SH-SY5Y (cell line): ENCODE measurements at regions not wholly inside any gene's neighbourhood (a gene's known extent, or its start where the extent isn't known, plus 50 kb on each side); places are given as distances from the start of the nearest gene placed in this dataset.

Source experiments
- GATA2 ChIP-seq: IDR thresholded peaks from 2 replicates; pipeline ENCODE4 v1.6.1; 2011; ENCODE audit warnings: mild to moderate bottlenecking, low read depth, low read length
- GATA3 ChIP-seq: IDR thresholded peaks from 2 replicates; pipeline ENCODE4 v1.6.1; 2011; ENCODE audit warnings: low read depth, mild to moderate bottlenecking, low read length, moderate library complexity

DNA sequence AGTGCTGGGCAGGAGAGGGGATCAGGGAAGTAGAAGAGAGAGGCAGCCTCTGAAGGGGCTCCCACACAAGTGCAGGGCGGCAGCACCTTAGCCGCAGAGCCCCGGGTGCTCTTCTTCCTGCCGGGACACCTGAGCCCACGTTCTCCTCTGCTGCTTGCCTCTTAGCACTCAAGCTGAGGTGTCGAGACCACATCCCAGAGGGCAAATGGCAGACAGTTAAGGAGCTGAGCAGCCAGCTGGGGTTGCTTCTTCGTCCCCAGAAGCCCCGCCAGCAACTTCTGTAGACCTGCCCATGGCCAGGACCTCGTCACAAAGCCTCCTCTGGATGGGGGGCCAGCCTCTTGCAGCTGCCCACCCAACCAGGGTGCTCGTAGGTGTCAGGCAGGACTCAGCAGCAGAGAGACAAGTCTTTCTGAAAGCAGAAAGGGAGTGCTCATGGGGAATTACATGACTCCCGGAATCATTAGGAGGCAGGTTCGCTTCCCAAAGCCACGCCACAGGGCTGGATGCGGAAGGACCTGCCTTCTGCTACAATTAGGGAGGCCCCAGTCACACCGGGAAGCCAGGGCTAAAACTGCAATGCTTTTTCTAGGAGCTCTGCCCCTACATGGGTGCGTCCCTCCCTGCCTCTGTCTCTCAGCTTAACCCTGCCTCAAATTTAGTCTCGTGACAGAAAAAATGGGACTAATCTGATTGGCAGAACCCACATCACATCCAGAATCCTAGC lies 141.4 kb upstream of the RAB4A start:
- TF ChIP-seq GATA2: no peak
- TF ChIP-seq GATA3: no peak

DNA sequence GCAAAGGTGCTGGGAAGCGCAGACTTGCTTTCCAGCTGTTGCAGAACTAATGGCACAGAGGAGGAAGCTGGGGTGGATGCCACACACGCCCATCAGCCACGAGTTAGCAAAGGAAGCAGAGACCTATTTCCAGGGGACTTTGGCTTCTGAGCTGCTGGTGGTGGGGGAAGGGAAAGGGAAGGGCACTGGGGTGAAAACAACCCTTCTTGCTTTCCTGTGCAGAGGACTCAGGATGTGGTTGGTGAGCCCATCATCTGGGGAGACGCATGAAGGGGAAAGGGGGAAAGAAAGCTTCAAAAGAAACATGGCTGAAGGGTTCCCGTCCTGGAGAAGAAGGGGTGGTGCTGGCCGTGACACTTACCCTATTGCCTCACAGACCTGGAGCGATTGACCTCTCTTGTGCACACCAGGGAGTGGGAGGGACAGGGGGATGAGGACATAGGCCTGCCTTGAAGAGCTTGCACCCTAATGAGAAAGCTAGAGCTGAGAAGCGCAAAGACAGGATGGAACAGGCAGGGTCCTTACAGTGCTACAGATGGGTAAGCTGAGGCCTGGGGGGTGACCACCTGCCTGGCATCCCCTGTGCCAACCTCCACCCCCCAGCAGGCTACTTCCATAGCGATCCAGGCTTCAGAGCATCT lies 140.8 kb upstream of the RAB4A start:
- TF ChIP-seq GATA2 (no peak), GATA3 (no peak)

DNA sequence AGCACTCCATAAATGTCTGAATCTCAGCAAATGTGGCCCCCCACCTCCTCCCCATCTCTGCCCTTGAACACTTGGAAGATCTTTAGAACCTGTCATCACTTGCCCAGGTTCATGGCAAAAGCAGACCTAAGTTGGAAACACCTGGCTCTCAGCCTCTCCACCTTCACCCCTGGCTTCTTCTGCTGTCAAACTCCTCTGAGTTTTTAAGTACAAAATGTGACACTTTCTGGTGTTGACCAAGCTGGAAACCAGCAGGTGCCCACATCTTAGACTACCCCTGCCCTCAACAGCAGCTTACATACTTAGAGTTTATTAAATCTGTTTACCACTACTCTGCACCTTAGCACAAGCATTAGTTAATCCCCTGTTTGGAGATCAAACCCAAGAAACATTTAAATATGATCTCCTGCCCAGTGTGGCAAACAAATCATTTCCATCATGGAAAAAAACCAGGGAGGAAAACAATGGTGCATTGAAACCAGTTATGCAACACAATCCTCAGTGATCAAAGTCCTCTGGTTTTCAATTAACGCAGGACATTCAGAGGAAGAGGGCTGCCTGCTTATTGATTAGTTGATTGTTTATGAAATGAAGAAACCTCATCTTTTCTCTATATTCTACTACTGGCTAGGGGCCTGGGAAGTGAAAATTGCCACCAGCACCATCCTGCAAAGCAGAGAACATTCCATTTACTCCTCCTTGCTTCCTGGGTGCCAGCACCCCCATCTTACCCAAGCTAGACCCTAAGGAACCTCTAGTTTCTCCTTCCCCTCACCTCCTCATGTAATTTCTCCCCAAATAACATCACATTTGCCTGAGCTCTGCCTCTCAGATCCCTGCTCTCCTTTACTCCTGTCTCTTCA lies 139.4 kb upstream of the RAB4A start:
- TF ChIP-seq GATA3 (no peak), GATA2 (no peak)

DNA sequence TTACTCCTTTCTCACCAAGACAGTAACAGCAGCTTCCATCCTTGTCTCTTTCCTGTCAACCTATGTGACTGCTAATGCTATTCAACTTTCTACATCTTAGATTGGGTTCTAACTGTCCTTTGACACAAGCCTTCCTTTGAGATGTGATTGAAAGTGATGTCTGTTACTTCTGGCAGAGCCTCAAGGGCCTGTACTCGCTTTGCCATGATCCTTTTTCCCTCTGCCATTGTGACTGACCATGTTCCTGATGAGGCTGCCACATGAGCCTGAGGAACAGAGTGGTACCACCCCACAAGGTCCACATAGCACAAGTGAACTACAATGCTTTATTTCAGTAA lies 138.8 kb upstream of the RAB4A start:
- no peak for TF ChIP-seq GATA2
- TF ChIP-seq GATA3: no peak

DNA sequence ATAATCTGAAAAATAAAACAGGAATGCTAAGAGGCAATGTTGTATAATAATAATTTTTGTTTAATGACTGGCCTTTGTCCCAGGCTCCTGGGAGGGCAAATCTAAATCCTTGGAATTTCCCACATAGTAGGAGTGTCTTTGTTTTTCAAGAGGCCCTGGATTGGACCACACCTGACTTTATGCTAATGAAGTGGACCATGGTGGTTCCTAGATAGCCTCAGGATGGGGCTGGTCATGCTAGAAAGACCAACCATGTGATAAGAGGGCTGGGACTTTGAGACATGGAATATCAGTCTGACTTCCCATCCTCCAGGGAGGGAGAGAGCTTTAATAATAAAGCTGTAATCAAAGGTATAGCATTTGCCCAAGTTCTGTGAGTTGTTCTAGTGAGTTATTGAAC lies 138.2 kb upstream of the RAB4A start:
- no peak for TF ChIP-seq GATA2
- TF ChIP-seq GATA3: no peak

DNA sequence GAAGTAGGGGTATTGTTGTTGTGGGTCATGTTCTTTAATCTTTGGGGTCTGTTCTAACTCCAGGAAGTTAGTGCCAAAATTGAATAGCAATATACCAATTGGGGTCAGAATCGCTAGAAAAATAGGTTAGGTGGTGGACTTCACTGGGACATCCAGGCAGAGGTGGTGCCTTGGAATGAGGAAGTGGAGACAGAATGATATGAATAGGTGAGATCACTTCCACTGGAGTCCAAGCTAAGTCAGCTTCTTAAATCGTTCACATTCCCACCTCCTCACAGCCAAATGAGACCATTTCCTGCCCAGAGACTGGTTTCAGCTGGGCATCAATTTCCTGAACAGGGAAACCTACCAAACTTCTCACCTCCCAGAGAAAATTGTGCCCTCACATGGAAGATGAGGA lies 137.8 kb upstream of the RAB4A start:
- TF ChIP-seq GATA2: no peak
- TF ChIP-seq GATA3: no peak

DNA sequence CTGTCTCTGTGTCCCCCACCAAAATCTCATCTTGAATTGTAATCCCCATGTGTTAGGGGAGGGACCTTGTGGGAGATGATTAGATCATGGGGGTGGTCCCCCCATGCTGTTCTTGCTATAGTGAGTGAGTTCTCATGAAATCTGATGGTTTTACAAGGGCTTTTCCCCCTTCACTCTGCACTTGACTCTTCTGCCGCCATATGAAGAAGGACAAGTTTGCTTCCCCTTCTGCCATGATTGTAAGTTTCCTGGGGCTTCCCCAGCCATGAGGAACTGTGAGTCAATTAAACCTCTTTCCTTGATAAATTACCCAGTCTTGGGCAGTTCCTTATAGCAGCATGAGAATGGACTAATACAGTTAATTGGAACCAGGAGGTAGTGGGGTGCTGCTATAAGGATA lies 137.1 kb upstream of the RAB4A start:
- TF ChIP-seq GATA3 (no peak), GATA2 (no peak)

DNA sequence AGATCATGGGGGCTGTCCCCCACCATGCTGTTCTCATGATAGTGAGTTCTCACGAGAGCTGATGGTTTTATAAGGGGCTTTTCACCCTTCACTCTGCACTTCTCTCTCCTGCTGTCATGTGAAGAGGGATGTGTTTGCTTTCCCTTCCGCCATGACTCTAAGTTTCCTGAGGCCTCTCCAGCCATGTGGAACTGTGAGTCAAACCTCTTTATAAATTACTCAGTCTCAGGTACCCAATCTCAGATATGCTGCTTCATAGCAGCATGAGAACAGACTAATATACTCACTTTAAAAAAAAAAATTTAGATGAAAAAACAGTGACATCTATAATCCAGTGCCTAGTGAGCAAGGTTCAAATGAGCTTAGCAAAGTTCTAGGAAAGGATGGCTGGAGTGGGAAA lies 135.1 kb upstream of the RAB4A start:
- no peak for TF ChIP-seq GATA2
- TF ChIP-seq GATA3: no peak

DNA sequence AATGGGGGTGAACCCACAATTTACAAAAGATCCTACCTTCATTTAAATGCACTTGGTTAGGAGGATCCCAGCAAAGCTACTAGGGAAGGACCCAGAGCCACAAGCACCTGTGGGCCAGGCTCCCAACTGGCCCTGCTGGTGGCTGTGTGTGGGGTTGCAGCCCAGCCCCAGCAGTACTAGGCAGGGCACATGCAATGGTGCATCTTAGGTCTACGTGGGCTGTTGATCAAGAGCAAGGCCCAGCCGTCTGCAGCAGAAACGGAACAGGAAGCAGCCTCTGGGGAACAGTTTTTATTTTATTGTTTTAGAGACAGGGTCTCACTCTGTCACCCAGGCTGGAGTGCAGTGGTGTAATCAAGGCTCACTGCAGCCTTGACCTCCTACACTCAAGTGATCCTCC lies 134.1 kb upstream of the RAB4A start:
- no peak for TF ChIP-seq GATA3
- TF ChIP-seq GATA2: no peak

DNA sequence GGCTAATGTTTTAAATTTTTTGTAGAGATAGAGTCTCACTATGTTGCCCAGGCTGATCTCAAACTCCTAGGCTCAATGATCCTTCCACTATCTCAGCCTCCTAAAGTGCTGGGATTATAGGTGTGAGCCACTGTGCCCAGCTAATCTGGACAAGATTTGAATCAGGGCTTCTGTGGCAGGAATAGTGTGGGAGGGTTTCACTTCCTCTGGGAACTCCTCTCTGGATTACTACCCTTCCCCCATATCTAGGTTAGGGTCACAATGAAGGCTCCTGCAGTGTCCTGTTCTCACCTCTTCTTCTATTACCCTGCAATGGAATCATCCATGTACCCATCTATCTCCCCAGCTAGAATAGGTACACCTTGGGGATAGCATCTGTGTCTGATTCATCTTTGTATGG lies 133.6 kb upstream of the RAB4A start:
- TF ChIP-seq GATA3 (no peak), GATA2 (no peak)

DNA sequence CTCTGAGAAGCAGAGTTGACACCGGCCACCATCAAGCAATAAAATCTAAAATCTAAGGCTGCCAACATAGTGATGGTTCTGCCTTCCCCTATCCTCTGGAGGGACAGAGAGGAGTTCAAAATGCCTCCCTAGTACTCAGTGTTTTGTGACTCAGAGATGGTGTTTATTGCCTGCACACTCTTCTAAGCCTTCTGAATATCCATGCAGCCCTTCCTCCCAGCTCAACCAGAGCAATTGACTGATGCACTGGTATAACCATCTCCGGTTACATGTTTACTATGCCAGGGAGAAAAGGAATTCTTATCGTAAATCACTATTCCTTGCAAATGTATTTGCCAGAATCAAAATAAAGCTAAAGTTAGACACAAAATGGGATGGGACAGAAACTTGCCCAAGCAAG lies 132.9 kb upstream of the RAB4A start:
- no peak for TF ChIP-seq GATA3
- TF ChIP-seq GATA2: no peak

DNA sequence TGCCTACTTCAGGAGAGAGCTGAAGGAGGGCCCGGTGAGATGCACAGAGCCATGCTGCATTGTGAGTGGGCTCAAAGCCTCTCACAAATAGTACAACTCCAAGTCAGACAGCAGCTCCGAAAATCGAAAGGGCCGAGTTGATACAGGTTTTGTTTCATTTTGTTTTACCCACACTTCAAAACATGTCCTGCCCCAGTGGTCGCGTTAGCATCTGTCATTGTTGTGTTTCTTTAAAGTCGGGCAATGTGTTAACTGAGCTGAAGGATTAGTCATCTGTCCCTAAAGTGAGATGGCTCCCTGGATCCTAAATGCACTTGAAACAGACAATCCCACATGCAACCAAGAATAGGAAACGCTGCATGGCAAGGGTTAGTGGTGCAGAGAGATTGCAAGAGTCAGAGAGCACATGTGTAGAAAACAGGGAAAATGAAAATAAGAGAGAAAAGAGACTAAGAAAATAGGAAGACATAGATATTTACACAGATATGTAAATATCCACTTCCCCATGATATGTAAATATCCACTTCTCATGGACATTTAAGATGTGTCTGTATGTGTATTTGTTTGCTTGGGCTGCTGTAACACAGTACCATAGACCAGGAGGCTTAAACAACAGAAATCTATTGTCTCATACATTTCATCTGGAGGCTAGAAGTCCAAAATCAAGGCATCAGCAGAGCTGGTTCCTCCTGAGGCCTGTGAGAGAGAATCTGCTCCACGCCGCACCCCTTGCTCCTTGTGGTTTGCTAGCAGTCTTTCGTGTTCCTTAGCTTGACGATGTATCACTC lies 131.4 kb upstream of the RAB4A start:
- TF ChIP-seq GATA2 (no peak), GATA3 (no peak)

DNA sequence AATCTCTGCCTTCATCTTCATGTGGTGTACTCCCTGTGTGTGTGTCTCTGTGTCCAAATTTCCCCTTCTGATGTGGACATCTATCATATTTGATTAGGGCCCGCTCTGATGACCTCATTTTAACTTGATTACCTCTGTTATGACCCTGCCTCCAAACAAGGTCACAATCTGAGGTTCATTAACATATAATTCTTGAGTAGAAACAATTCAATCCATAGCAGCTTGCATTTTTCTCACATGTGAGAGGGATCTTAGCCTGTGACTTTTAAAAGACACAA lies 130.9 kb upstream of the RAB4A start:
- TF ChIP-seq GATA3: no peak
- TF ChIP-seq GATA2: no peak

DNA sequence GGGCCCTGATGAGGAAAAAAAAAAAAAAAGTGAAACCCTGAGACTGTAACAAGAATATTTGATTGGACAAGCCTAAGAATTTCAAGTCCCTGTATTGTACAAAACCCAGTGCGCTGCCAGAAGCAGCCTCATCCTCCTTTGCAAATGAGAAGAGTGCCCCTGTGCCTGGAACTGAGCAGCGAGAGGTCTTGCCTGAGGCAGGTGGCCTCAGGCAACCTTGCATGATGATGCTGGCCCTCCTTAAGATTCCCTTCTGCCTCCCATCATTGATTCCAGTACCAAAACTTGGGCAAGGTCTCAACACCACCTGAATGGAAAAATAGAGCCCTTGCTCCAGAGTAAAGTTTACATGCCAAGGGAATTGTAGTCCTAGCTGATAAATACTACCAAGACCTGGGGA lies 129.6 kb upstream of the RAB4A start:
- TF ChIP-seq GATA2: no peak
- no peak for TF ChIP-seq GATA3
